GM23338 (cell line): ENCODE measurements at regions not wholly inside any gene's neighbourhood (a gene's known extent, or its start where the extent isn't known, plus 50 kb on each side); places are given as distances from the start of the nearest gene placed in this dataset.

Experiments
- ATAC-seq: fragments of 200-7000 bp; cut with Tn5 transposase; 3 replicates; pipeline ENCODE4 v1.9.1; 2020
- DNase-seq: peaks from one replicate; pipeline ENCODE4 v3.0.0-alpha.2; 2015; ENCODE audit warnings: low spot score
- H2AFZ ChIP-seq: fragments of 200-600 bp; sonication (generic); 2 replicates; pipeline ENCODE4 v1.8.0; 2016; ENCODE audit warnings: antibody characterized with exemption, mild to moderate bottlenecking, moderate library complexity
- H3F3A ChIP-seq: fragments of 200-600 bp; sonication (generic); replicated peaks from 2 replicates; pipeline ENCODE4 v1.8.0; 2017; ENCODE audit warnings: antibody characterized with exemption, mixed run types, low read depth
- H3K27ac ChIP-seq: fragments of 200-600 bp; sonication (generic); 2 replicates; pipeline ENCODE4 v1.6.1; 2016; ENCODE audit warnings: low read depth
- H3K27me3 ChIP-seq: fragments of 200-600 bp; sonication (generic); 2 replicates; pipeline ENCODE4 v1.8.0; 2016; ENCODE audit warnings: mild to moderate bottlenecking, mixed run types, moderate library complexity; ENCODE audit not compliant: insufficient read depth
- H3K36me3 ChIP-seq: fragments of 200-600 bp; sonication (generic); 2 replicates; pipeline ENCODE4 v1.8.0; 2016; ENCODE audit warnings: mild to moderate bottlenecking; ENCODE audit not compliant: insufficient read depth
- H3K4me1 ChIP-seq: fragments of 200-600 bp; sonication (generic); 2 replicates; pipeline ENCODE4 v1.8.0; 2016; ENCODE audit warnings: mild to moderate bottlenecking, moderate library complexity; ENCODE audit not compliant: insufficient read depth
- H3K4me2 ChIP-seq: fragments of 200-600 bp; sonication (generic); 2 replicates; pipeline ENCODE4 v1.7.1; 2017; ENCODE audit warnings: mixed run types
- H3K4me3 ChIP-seq: fragments of 200-600 bp; sonication (generic); 2 replicates; pipeline ENCODE4 v1.6.1; 2016; ENCODE audit warnings: mixed run types
- H3K79me2 ChIP-seq: fragments of 200-600 bp; sonication (generic); replicated peaks from 2 replicates; pipeline ENCODE4 v1.8.0; 2017; ENCODE audit warnings: mild to moderate bottlenecking; ENCODE audit not compliant: insufficient read depth
- H3K9me2 ChIP-seq: fragments of 200-600 bp; sonication (generic); 2 replicates; pipeline ENCODE4 v1.8.0; 2017; ENCODE audit not compliant: insufficient read depth
- H4K20me1 ChIP-seq: fragments of 200-600 bp; sonication (generic); replicated peaks from 2 replicates; pipeline ENCODE4 v1.8.0; 2017; ENCODE audit warnings: mild to moderate bottlenecking; ENCODE audit not compliant: insufficient read depth
- H3K27ac Mint-ChIP-seq: 2 replicates; pipeline ENCODE4 v1.8.0; 2020; ENCODE audit warnings: inconsistent platforms, mild to moderate bottlenecking, moderate library complexity, mixed read lengths
- H3K27me3 Mint-ChIP-seq: 3 replicates; pipeline ENCODE4 v1.8.0; 2022; ENCODE audit warnings: low read depth, mild to moderate bottlenecking, moderate library complexity, mixed read lengths, inconsistent platforms; ENCODE audit not compliant: insufficient read depth, poor library complexity
- H3K36me3 Mint-ChIP-seq: 3 replicates; pipeline ENCODE4 v1.8.0; 2021; ENCODE audit warnings: low read depth, mild to moderate bottlenecking, inconsistent platforms, moderate library complexity, mixed read lengths
- H3K4me1 Mint-ChIP-seq: 3 replicates; pipeline ENCODE4 v1.8.0; 2020; ENCODE audit warnings: mild to moderate bottlenecking, inconsistent platforms, mixed read lengths
- H3K4me3 Mint-ChIP-seq: 3 replicates; pipeline ENCODE4 v1.8.0; 2021; ENCODE audit warnings: moderate library complexity, mild to moderate bottlenecking, inconsistent platforms, mixed read lengths
- H3K9me3 Mint-ChIP-seq: 3 replicates; pipeline ENCODE4 v1.8.0; 2020; ENCODE audit warnings: moderate library complexity, mild to moderate bottlenecking, inconsistent platforms, mixed read lengths
- CREB1 ChIP-seq: fragments of 250-450 bp; sonication (Bioruptor Pico); IDR thresholded peaks from 2 replicates; pipeline ENCODE4 v1.5.0; 2020; ENCODE audit warnings: low read depth, mild to moderate bottlenecking, moderate library complexity
- EZH2 ChIP-seq: fragments of 200-600 bp; sonication (generic); IDR thresholded peaks from one replicate; pipeline ENCODE4 v1.8.0; 2017; ENCODE audit warnings: antibody characterized with exemption, mild to moderate bottlenecking, low read depth; ENCODE audit not compliant: unreplicated experiment
- POLR2AphosphoS5 ChIP-seq: IDR thresholded peaks from 2 replicates; pipeline ENCODE4 v1.6.1; 2016; ENCODE audit warnings: antibody characterized with exemption, low read depth
- STAT1 ChIP-seq: IDR thresholded peaks from one replicate; pipeline ENCODE4 v1.6.1; 2016; ENCODE audit warnings: antibody characterized with exemption; ENCODE audit not compliant: unreplicated experiment
- ZNF331 ChIP-seq: fragments of 250-450 bp; sonication (Bioruptor Pico); IDR thresholded peaks from 2 replicates; pipeline ENCODE4 v1.5.0; 2020; ENCODE audit warnings: low read depth, mild to moderate bottlenecking, moderate library complexity
- ZNF462 ChIP-seq: fragments of 250-450 bp; sonication (Bioruptor Pico); IDR thresholded peaks from 2 replicates; pipeline ENCODE4 v1.5.0; 2020; ENCODE audit warnings: mild to moderate bottlenecking, moderate library complexity

DNA sequence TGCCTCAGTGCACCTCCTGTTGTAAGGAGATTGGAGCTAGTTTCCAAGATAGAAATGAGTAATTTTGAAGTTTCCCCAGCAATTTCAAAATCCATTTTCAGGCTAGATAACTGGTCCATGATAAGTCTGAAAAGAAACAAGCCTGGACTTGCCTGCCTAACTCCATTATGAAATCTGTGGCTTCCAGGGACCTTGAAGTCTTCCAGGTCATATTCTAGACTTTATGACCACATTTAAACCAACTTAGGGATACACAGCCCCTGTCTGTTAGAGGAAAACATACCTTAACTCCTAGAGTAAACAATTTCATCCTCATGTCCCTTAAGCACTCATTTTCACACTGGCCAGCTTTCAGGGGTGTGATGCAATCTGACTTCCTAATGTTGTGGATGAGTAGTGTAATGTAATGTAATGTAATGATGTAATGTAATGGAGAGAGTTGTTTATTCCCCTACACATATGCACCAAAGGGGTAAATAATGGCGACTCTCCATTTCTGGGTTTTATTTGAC, 96.7 kb upstream of the FAM20A start:
- Histone ChIP-seq H4K20me1 (no peaks in the 10 kb centered on the region), H3K4me2 (no peak overlapping the region), H3K27ac (no peak overlapping the region), H3K79me2 (no peaks in the 10 kb centered on the region), H3K36me3 (no peaks in the 10 kb centered on the region), H3K4me3 (no peak overlapping the region), H3K4me1 (no peaks in the 10 kb centered on the region), H3K9me2 (peaks cover 21% of the 10 kb centered on the region), H2AFZ (no peak overlapping the region), H3K27me3 (no peaks in the 10 kb centered on the region), H3F3A (no peaks in the 10 kb centered on the region)
- no peak overlapping the region for H3K27ac Mint-ChIP-seq
- no peak for DNase-seq
- ATAC-seq: no peak
- H3K4me1 Mint-ChIP-seq: 0 out of 3 replicates have a peak, but pooled peaks cover 4% of the 10 kb centered on the region
- H3K36me3 Mint-ChIP-seq: no peaks in the 10 kb centered on the region; the same call in 2 of the 3 replicates
- TF ChIP-seq POLR2AphosphoS5 (no peak), ZNF462 (CRISPR knock-in tag) (no peak), EZH2 (no peak)
- peaks cover 3% of the 10 kb centered on the region; the same call in 1 of the 3 replicates for H3K9me3 Mint-ChIP-seq
- no peak overlapping the region for H3K4me3 Mint-ChIP-seq
- peaks cover 7% of the 10 kb centered on the region for H3K27me3 Mint-ChIP-seq

- H3K36me3 ChIP-seq: no peaks in the 10 kb centered on the region
- H3K4me2 ChIP-seq: no peak overlapping the region
- no peak overlapping the region for H3K27ac Mint-ChIP-seq
- no peaks in the 10 kb centered on the region for H3K36me3 Mint-ChIP-seq
- H3K4me1 ChIP-seq: no peaks in the 10 kb centered on the region
- ATAC-seq: no peak
- H2AFZ ChIP-seq: no peak overlapping the region
- H3F3A ChIP-seq: no peaks in the 10 kb centered on the region
- no peaks in the 10 kb centered on the region for H4K20me1 ChIP-seq
- H3K79me2 ChIP-seq: no peaks in the 10 kb centered on the region
- H3K4me3 Mint-ChIP-seq: no peak overlapping the region
- no peak overlapping the region for H3K4me3 ChIP-seq
- 0 out of 3 replicates have a peak, but pooled peaks cover 4% of the 10 kb centered on the region for H3K4me1 Mint-ChIP-seq
- no peak for DNase-seq
- no peak overlapping the region for H3K27ac ChIP-seq
- H3K27me3 ChIP-seq: no peaks in the 10 kb centered on the region
- peaks cover 3% of the 10 kb centered on the region; the same call in 2 of the 3 replicates for H3K9me3 Mint-ChIP-seq
- H3K9me2 ChIP-seq: peaks cover 30% of the 10 kb centered on the region
- peaks cover 7% of the 10 kb centered on the region for H3K27me3 Mint-ChIP-seq
- no peak for TF ChIP-seq CREB1
- no peak for TF ChIP-seq EZH2
- no peak for TF ChIP-seq ZNF331 (CRISPR knock-in tag)
- no peak for TF ChIP-seq STAT1
- no peak for TF ChIP-seq ZNF462 (CRISPR knock-in tag)
Measured at GRCh38 chr17:68695659-68696058, 94.5 kb upstream of the FAM20A start.
